OCI-LY1 (cell line): ENCODE measurements at regions not wholly inside any gene's neighbourhood (a gene's known extent, or its start where the extent isn't known, plus 50 kb on each side); places are given as distances from the start of the nearest gene placed in this dataset.

Source experiments
- H2AFZ ChIP-seq: fragments of 200-600 bp; sonication (generic), shearing (Covaris generic); 2 replicates; pipeline ENCODE4 v1.6.0; 2014; ENCODE audit warnings: antibody characterized with exemption, mild to moderate bottlenecking, low read length
- H3F3A ChIP-seq: fragments of 200-600 bp; sonication (generic), shearing (Covaris generic); 2 replicates; pipeline ENCODE4 v1.6.0; 2014; ENCODE audit warnings: mild to moderate bottlenecking, antibody characterized with exemption, low read length, moderate library complexity; ENCODE audit not compliant: insufficient read depth
- H3K27ac ChIP-seq: fragments of 200-600 bp; sonication (generic); 2 replicates; pipeline ENCODE4 v1.5.1; 2014; ENCODE audit warnings: low read length, mixed run types, mild to moderate bottlenecking, low read depth; ENCODE audit not compliant: poor library complexity, severe bottlenecking
- H3K27me3 ChIP-seq: fragments of 200-600 bp; sonication (generic); 2 replicates; pipeline ENCODE4 v1.6.0; 2014; ENCODE audit warnings: antibody characterized with exemption, mild to moderate bottlenecking, low read length, moderate library complexity; ENCODE audit not compliant: insufficient read depth
- H3K36me3 ChIP-seq: fragments of 200-600 bp; sonication (generic); 2 replicates; pipeline ENCODE4 v1.6.1; 2014; ENCODE audit warnings: mild to moderate bottlenecking, antibody characterized with exemption, low read length, moderate library complexity, mixed read lengths; ENCODE audit not compliant: insufficient read depth
- H3K4me1 ChIP-seq: fragments of 200-600 bp; sonication (generic); 2 replicates; pipeline ENCODE4 v1.5.1; 2014; ENCODE audit warnings: mild to moderate bottlenecking, low read length, moderate library complexity; ENCODE audit not compliant: insufficient read depth, severe bottlenecking
- H3K4me2 ChIP-seq: fragments of 200-600 bp; sonication (generic), shearing (Covaris generic); 2 replicates; pipeline ENCODE4 v1.6.1; 2014; ENCODE audit warnings: low read length
- H3K4me3 ChIP-seq: fragments of 200-600 bp; sonication (generic); 2 replicates; pipeline ENCODE4 v1.5.1; 2014; ENCODE audit warnings: low read length, low read depth, mild to moderate bottlenecking, mixed read lengths; ENCODE audit not compliant: poor library complexity, severe bottlenecking
- H3K79me2 ChIP-seq: fragments of 200-600 bp; shearing (Covaris generic); 2 replicates; pipeline ENCODE4 v1.6.1; 2016; ENCODE audit warnings: mixed run types, low read length, mixed read lengths; ENCODE audit not compliant: insufficient read depth
- H3K9ac ChIP-seq: fragments of 200-600 bp; sonication (generic), shearing (Covaris generic); 2 replicates; pipeline ENCODE4 v1.6.1; 2014; ENCODE audit warnings: mild to moderate bottlenecking, low read length, mixed read lengths
- H3K9me2 ChIP-seq: fragments of 200-600 bp; sonication (generic), shearing (Covaris generic); 2 replicates; pipeline ENCODE4 v1.6.1; 2014; ENCODE audit warnings: low read depth, mild to moderate bottlenecking, low read length, mixed read lengths
- H3K9me3 ChIP-seq: fragments of 200-600 bp; shearing (Covaris generic); 2 replicates; pipeline ENCODE4 v1.6.1; 2014; ENCODE audit warnings: low read length, mixed read lengths
- H4K20me1 ChIP-seq: fragments of 200-600 bp; sonication (generic), shearing (Covaris generic); 2 replicates; pipeline ENCODE4 v1.6.0; 2016; ENCODE audit warnings: mild to moderate bottlenecking, low read length; ENCODE audit not compliant: insufficient read depth
- EZH2 ChIP-seq: fragments of 200-600 bp; sonication (generic), shearing (Covaris generic); IDR thresholded peaks from 2 replicates; pipeline ENCODE4 v1.8.0; 2017; ENCODE audit warnings: borderline replicate concordance, mixed run types, mild to moderate bottlenecking, antibody characterized with exemption, low read length, moderate library complexity, mixed read lengths
- TF ChIP-seq, protein P1 (sequence below): fragments of 200-600 bp; sonication (generic), shearing (Covaris generic); IDR thresholded peaks from 2 replicates; pipeline ENCODE4 v1.5.1; 2017; ENCODE audit warnings: mild to moderate bottlenecking, antibody characterized with exemption, low read length, moderate library complexity, mixed read lengths

GRCh38 chr7:156139112-156139511 lies 326.8 kb upstream of the SHH start:
- H2AFZ ChIP-seq, result no peak overlapping the region
- no peaks in the 10 kb centered on the region for H3K9me3 ChIP-seq
- no peaks in the 10 kb centered on the region for H3K9me2 ChIP-seq
- TF ChIP-seq, protein P1, sequence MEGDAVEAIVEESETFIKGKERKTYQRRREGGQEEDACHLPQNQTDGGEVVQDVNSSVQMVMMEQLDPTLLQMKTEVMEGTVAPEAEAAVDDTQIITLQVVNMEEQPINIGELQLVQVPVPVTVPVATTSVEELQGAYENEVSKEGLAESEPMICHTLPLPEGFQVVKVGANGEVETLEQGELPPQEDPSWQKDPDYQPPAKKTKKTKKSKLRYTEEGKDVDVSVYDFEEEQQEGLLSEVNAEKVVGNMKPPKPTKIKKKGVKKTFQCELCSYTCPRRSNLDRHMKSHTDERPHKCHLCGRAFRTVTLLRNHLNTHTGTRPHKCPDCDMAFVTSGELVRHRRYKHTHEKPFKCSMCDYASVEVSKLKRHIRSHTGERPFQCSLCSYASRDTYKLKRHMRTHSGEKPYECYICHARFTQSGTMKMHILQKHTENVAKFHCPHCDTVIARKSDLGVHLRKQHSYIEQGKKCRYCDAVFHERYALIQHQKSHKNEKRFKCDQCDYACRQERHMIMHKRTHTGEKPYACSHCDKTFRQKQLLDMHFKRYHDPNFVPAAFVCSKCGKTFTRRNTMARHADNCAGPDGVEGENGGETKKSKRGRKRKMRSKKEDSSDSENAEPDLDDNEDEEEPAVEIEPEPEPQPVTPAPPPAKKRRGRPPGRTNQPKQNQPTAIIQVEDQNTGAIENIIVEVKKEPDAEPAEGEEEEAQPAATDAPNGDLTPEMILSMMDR, result no peak
- no peak for TF ChIP-seq EZH2
- H3K4me2 ChIP-seq, result no peak overlapping the region
- no peaks in the 10 kb centered on the region for H3K79me2 ChIP-seq
- no peak overlapping the region for H3K9ac ChIP-seq
- no peak overlapping the region for H3K27ac ChIP-seq
- H3K4me3 ChIP-seq, result no peak overlapping the region
- H3F3A ChIP-seq, result no peaks in the 10 kb centered on the region
- no peaks in the 10 kb centered on the region for H3K4me1 ChIP-seq
- H4K20me1 ChIP-seq, result no peaks in the 10 kb centered on the region
- no peaks in the 10 kb centered on the region for H3K36me3 ChIP-seq
- H3K27me3 ChIP-seq, result 0 out of 2 replicates have a peak, but pooled peaks cover 2% of the 10 kb centered on the region

DNA sequence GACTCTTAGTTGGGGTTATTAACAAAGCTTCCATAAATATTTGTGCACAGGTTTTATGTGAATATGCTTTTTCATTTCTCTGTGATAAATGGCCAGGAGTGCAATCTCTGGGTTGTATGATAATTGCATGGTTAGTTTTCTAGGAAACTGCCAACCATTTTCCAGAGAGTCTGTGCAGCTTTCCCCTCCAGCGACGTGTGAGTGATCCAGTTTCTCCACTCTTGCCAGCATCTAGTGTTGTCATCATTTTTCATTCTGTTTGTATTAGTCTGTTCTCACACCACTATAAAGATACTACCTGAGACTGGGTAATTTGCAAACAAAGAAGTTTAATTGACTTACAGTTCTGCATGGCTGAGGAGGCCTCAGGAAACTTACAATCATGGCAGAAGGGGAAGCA lies 319.6 kb upstream of the SHH start:
- H3K4me3 ChIP-seq, result no peak overlapping the region
- no peaks in the 10 kb centered on the region for H3K79me2 ChIP-seq
- no peak overlapping the region for H3K27ac ChIP-seq
- H3K36me3 ChIP-seq, result no peaks in the 10 kb centered on the region
- H3F3A ChIP-seq, result no peaks in the 10 kb centered on the region
- H3K9me2 ChIP-seq, result no peaks in the 10 kb centered on the region
- peaks cover 5% of the 10 kb centered on the region; the same call in 1 of the 2 replicates for H3K27me3 ChIP-seq
- TF ChIP-seq, protein P1, result no peak
- H3K4me2 ChIP-seq, result no peak overlapping the region
- no peak overlapping the region for H3K9ac ChIP-seq
- H4K20me1 ChIP-seq, result no peaks in the 10 kb centered on the region
- H3K4me1 ChIP-seq, result no peaks in the 10 kb centered on the region
- H3K9me3 ChIP-seq, result no peaks in the 10 kb centered on the region
- H2AFZ ChIP-seq, result no peak overlapping the region

DNA sequence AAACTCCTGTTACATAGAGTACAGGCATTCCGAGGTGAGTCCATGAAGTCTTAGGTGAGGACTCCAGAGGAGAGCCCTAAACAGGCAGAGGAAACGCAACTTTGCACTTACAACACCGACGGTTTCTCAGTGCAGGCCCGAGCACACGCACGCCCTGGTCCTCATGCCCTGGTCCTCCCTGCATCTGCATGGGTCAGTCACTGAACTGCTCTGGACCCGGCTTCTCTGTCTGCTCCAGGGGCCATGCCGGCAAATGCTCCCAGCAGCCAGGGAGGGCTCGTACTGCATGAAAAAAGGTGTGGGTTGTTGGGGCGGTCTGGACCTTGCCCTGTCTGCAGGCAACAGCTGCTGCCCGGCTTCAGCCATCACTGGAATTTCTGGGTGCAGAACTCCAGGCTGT lies 317.3 kb upstream of the SHH start:
- Histone ChIP-seq H3K4me3 (no peak overlapping the region), H4K20me1 (no peaks in the 10 kb centered on the region), H3K9me3 (no peaks in the 10 kb centered on the region), H3K27me3 (peaks cover 5% of the 10 kb centered on the region; the same call in 1 of the 2 replicates), H3K9me2 (no peaks in the 10 kb centered on the region), H3K9ac (no peak overlapping the region), H3K4me1 (no peaks in the 10 kb centered on the region), H3K4me2 (no peak overlapping the region), H3F3A (no peaks in the 10 kb centered on the region), H3K27ac (no peak overlapping the region), H3K36me3 (no peaks in the 10 kb centered on the region), H2AFZ (no peak overlapping the region), H3K79me2 (no peaks in the 10 kb centered on the region)
- TF ChIP-seq, protein P1, result no peak
- TF ChIP-seq EZH2, result no peak
